WTC11 (cell line): ENCODE measurements at regions not wholly inside any gene's neighbourhood (a gene's known extent, or its start where the extent isn't known, plus 50 kb on each side); places are given as distances from the start of the nearest gene placed in this dataset.

ENCODE experiments used
- ATAC-seq: fragments of 200-7000 bp; cut with Tn5 transposase; 2 replicates; pipeline ENCODE4 v1.10.0; 2021; ENCODE audit warnings: mild to moderate bottlenecking, moderate library complexity
- CTCF ChIA-PET: fragments of 300-600 bp; sonication (Branson Sonifier 250); formaldehyde crosslinking; loops from one replicate; lab custom pipeline; 2021; ENCODE audit warnings: antibody characterized with exemption; lab: Charles Lee
- POLR2A ChIA-PET: fragments of 350-600 bp; sonication (Branson Sonifier 250); formaldehyde crosslinking; loops from one replicate; lab custom pipeline; 2021; ENCODE audit warnings: antibody characterized with exemption; lab: Charles Lee
- DNase-seq: peaks from one replicate; pipeline ENCODE4 v3.0.0; 2021; ENCODE audit warnings: low spot score
- H3K27ac Mint-ChIP-seq: 2 replicates; pipeline ENCODE4 v1.8.0; 2021; ENCODE audit warnings: mixed read lengths
- H3K27me3 Mint-ChIP-seq: 2 replicates; pipeline ENCODE4 v1.8.0; 2021; ENCODE audit warnings: low read depth, mild to moderate bottlenecking, moderate library complexity, mixed read lengths
- H3K36me3 Mint-ChIP-seq: 2 replicates; pipeline ENCODE4 v1.8.0; 2021; ENCODE audit warnings: mixed read lengths
- H3K4me1 Mint-ChIP-seq: 2 replicates; pipeline ENCODE4 v1.8.0; 2022; ENCODE audit warnings: mixed read lengths
- H3K4me3 Mint-ChIP-seq: 2 replicates; pipeline ENCODE4 v1.8.0; 2021; ENCODE audit warnings: mild to moderate bottlenecking, moderate library complexity, mixed read lengths
- H3K9me3 Mint-ChIP-seq: 2 replicates; pipeline ENCODE4 v1.8.0; 2021; ENCODE audit warnings: mixed read lengths
- AFF4 ChIP-seq: sonication (generic); formaldehyde crosslinking; IDR thresholded peaks from 2 replicates; pipeline ENCODE4 v1.8.1; 2023; ENCODE audit warnings: mild to moderate bottlenecking, missing genetic modification reagents, borderline replicate concordance
- ATF6 ChIP-seq: sonication (generic); formaldehyde crosslinking; IDR thresholded peaks from 2 replicates; pipeline ENCODE4 v1.8.1; 2023; ENCODE audit warnings: mild to moderate bottlenecking, missing genetic modification reagents
- CREM ChIP-seq: sonication (generic); formaldehyde crosslinking; IDR thresholded peaks from 2 replicates; pipeline ENCODE4 v1.8.1; 2022; ENCODE audit warnings: mild to moderate bottlenecking, missing genetic modification reagents, moderate library complexity
- CTCF ChIP-seq: fragments of 200-600 bp; IDR thresholded peaks from 2 replicates; pipeline ENCODE4 v1.8.0; 2022; ENCODE audit warnings: antibody characterized with exemption
- ESRRA ChIP-seq: sonication (generic); formaldehyde crosslinking; IDR thresholded peaks from 2 replicates; pipeline ENCODE4 v1.8.1; 2022; ENCODE audit warnings: mild to moderate bottlenecking, missing genetic modification reagents, borderline replicate concordance
- JUN ChIP-seq: sonication (generic); formaldehyde crosslinking; IDR thresholded peaks from 2 replicates; pipeline ENCODE4 v1.8.0; 2023; ENCODE audit warnings: mild to moderate bottlenecking, missing genetic modification reagents
- PRRX2 ChIP-seq: fragments of 250-450 bp; sonication (Bioruptor Pico); IDR thresholded peaks from 2 replicates; pipeline ENCODE4 v1.8.0; 2021; ENCODE audit warnings: mild to moderate bottlenecking
- SMAD4 ChIP-seq: sonication (generic); formaldehyde crosslinking; IDR thresholded peaks from 2 replicates; pipeline ENCODE4 v1.8.0; 2022; ENCODE audit warnings: mild to moderate bottlenecking, missing genetic modification reagents
- STAT6 ChIP-seq: sonication (generic); formaldehyde crosslinking; conservative IDR thresholded peaks from 2 replicates; pipeline ENCODE4 v1.8.1; 2023; ENCODE audit warnings: mild to moderate bottlenecking, low read depth, missing genetic modification reagents, moderate library complexity
- ZBTB21 ChIP-seq: sonication (generic); formaldehyde crosslinking; IDR thresholded peaks from 2 replicates; pipeline ENCODE4 v1.8.1; 2023; ENCODE audit warnings: mild to moderate bottlenecking, missing genetic modification reagents, borderline replicate concordance
- ZNF219 ChIP-seq: sonication (generic); formaldehyde crosslinking; IDR thresholded peaks from 2 replicates; pipeline ENCODE4 v1.8.0; 2023; ENCODE audit warnings: missing genetic modification reagents, mild to moderate bottlenecking, borderline replicate concordance
- ZNF396 ChIP-seq: fragments of 250-450 bp; sonication (Bioruptor Pico); IDR thresholded peaks from 2 replicates; pipeline ENCODE4 v1.8.0; 2021; ENCODE audit warnings: mild to moderate bottlenecking, moderate library complexity, borderline replicate concordance
- ZNF671 ChIP-seq: fragments of 250-450 bp; sonication (Bioruptor Pico); IDR thresholded peaks from 2 replicates; pipeline ENCODE4 v1.8.0; 2021; ENCODE audit warnings: mild to moderate bottlenecking
- TF ChIP-seq, protein P1 (sequence below): sonication (generic); formaldehyde crosslinking; IDR thresholded peaks from 2 replicates; pipeline ENCODE4 v1.8.1; 2022; ENCODE audit warnings: mild to moderate bottlenecking, missing genetic modification reagents, moderate library complexity, borderline replicate concordance

DNA sequence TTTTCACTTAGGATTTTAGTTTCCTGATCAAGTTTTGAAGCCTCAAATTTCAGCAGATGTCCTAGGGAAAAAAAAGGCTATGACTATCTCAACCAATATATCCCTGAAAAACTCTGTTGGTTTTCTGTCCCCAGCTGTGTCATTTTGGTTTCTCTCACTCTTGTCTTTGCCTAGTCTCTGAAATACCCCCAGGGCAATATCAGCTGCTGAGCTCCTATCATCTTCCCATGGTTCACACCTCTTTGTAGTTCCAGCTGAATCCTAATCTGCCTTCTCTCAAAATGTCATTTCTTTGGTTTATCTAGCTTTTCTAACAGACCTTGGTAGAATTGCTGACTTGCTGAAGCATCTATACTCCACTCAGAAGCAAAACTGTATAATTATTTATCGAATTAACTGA is 2370.5 kb downstream of the ARAP2 start (continued):
- TF ChIP-seq ZBTB21 (CRISPR knock-in tag) = no peak

DNA sequence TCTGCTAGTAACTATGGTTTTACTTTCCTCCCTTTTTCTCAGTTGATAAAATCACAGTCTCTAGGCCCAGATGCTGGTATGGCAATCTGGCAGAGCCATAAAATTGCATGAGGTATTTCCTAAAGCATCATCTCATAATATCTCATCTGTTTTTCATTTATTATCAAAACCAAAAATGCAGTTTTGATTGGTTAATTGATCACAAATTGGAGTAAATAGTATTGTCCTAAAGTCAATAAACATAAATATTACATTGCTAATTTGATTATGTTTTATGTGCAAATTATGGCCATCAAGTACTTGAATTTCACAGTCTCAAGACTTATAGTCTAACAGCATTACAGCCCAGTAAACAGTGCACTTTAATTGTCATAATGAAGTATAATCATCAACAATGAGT is 2365.6 kb downstream of the ARAP2 start:
- H3K36me3 Mint-ChIP-seq = no peaks in the 10 kb centered on the region
- DNase-seq (no peak), ATAC-seq (no peak)
- ChIA-PET POLR2A (no interaction called here), CTCF (no interaction called here)
- H3K9me3 Mint-ChIP-seq = peaks cover 21% of the 10 kb centered on the region
- H3K4me1 Mint-ChIP-seq = no peaks in the 10 kb centered on the region
- no peak overlapping the region for H3K27ac Mint-ChIP-seq
- no peak for TF ChIP-seq PRRX2 (CRISPR knock-in tag)
- no peak for TF ChIP-seq AFF4 (CRISPR knock-in tag)
- TF ChIP-seq CREM = no peak
- no peak for TF ChIP-seq ZNF396
- TF ChIP-seq ATF6 (CRISPR knock-in tag) = no peak
- no peak for TF ChIP-seq CTCF
- no peak for TF ChIP-seq ZNF671 (CRISPR knock-in tag)
- no peak for TF ChIP-seq ESRRA (CRISPR knock-in tag)
- TF ChIP-seq JUN (CRISPR knock-in tag) = no peak
- TF ChIP-seq STAT6 (CRISPR knock-in tag) = no peak
- TF ChIP-seq ZNF219 (CRISPR knock-in tag) = no peak
- TF ChIP-seq, protein P1, sequence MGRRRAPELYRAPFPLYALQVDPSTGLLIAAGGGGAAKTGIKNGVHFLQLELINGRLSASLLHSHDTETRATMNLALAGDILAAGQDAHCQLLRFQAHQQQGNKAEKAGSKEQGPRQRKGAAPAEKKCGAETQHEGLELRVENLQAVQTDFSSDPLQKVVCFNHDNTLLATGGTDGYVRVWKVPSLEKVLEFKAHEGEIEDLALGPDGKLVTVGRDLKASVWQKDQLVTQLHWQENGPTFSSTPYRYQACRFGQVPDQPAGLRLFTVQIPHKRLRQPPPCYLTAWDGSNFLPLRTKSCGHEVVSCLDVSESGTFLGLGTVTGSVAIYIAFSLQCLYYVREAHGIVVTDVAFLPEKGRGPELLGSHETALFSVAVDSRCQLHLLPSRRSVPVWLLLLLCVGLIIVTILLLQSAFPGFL (CRISPR knock-in tag) = no peak
- TF ChIP-seq SMAD4 (CRISPR knock-in tag) = no peak
- H3K27me3 Mint-ChIP-seq = no peaks in the 10 kb centered on the region; the same call in 1 of the 2 replicates
- H3K4me3 Mint-ChIP-seq = no peak overlapping the region
